ENCODE measurements at regions not wholly inside any gene's neighbourhood (a gene's known extent, or its start where the extent isn't known, plus 50 kb on each side); places are given as distances from the start of the nearest gene placed in this dataset.

DNA sequence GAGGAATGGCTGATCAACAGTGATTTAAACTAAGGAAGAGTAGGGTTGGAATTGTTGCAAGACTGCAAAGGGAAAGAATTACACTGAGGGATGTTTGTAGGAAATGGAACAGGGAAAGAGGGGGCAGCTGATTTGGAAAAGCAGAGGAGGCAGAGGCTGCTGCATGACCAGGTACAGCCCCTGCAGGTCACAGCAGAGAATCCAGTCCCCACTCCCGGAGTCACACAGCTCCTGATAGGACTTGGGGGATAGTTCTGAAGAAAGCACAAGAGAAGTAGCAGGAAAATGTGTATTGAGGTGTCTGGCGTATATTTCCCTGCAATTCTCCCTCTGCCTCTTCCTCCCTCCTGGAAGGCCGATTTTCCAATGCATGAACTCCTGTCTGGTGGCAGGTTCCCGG, 92.5 kb upstream of the PDE10A start (continued):
- TF ChIP-seq, protein P1, sequence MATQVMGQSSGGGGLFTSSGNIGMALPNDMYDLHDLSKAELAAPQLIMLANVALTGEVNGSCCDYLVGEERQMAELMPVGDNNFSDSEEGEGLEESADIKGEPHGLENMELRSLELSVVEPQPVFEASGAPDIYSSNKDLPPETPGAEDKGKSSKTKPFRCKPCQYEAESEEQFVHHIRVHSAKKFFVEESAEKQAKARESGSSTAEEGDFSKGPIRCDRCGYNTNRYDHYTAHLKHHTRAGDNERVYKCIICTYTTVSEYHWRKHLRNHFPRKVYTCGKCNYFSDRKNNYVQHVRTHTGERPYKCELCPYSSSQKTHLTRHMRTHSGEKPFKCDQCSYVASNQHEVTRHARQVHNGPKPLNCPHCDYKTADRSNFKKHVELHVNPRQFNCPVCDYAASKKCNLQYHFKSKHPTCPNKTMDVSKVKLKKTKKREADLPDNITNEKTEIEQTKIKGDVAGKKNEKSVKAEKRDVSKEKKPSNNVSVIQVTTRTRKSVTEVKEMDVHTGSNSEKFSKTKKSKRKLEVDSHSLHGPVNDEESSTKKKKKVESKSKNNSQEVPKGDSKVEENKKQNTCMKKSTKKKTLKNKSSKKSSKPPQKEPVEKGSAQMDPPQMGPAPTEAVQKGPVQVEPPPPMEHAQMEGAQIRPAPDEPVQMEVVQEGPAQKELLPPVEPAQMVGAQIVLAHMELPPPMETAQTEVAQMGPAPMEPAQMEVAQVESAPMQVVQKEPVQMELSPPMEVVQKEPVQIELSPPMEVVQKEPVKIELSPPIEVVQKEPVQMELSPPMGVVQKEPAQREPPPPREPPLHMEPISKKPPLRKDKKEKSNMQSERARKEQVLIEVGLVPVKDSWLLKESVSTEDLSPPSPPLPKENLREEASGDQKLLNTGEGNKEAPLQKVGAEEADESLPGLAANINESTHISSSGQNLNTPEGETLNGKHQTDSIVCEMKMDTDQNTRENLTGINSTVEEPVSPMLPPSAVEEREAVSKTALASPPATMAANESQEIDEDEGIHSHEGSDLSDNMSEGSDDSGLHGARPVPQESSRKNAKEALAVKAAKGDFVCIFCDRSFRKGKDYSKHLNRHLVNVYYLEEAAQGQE (IDR thresholded peaks at IDR 0.05), result no peak
- no peak for TF ChIP-seq FOXA1 (IDR thresholded peaks at IDR 0.05)
- TF ChIP-seq GABPA (IDR thresholded peaks at IDR 0.05 in 1 of 2, conservative IDR thresholded peaks at IDR 0.05 in 1 of 2), result no peak
- TF ChIP-seq RXRA (IDR thresholded peaks at IDR 0.05), result no peak

DNA sequence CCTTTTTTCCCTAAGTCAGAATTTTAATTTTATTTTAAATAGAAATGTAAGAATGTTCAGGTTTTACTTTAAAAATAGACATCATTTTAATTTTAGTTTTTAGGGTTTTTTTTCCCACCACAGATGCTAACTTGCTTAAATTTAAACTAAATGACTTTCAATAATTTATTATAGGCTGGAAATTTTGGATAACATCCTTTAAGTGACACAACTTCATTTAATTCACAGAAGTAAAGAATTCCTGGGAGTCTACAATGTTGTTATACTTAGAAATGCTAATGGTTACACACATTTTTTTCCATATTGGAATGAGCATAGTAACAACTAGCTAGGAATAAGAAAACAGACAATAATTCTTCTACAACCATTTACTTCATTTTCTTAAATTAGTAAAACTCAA, 90.5 kb upstream of the PDE10A start:
- H3K9ac ChIP-seq (ENCODE audit: low read depth in 1 of 2, low read length in 2 of 2), result no peak overlapping the region
- no peak for DNase-seq (ENCODE audit: low spot score)
- no peaks in the 10 kb centered on the region for H3K9me3 ChIP-seq (ENCODE audit: control insufficient read depth in 4 of 4, low read length in 3 of 4)
- no peak overlapping the region for H3K27ac ChIP-seq (ENCODE audit: low read depth in 1 of 2, low read length in 2 of 2)
- H3K4me3 ChIP-seq (ENCODE audit: low read depth in 1 of 3, low read length in 3 of 3), result no peak overlapping the region
- TF ChIP-seq RAD21 (IDR thresholded peaks at IDR 0.05), result no peak
- H3K27me3 ChIP-seq (ENCODE audit: control insufficient read depth in 4 of 4, insufficient read depth in 4 of 4, low read length in 3 of 4), result no peaks in the 10 kb centered on the region
- H3K36me3 ChIP-seq (ENCODE audit: control insufficient read depth in 4 of 4, insufficient read depth in 3 of 4, low read depth in 1 of 4, low read length in 3 of 4), result no peaks in the 10 kb centered on the region
- no peaks in the 10 kb centered on the region for H3K4me1 ChIP-seq (ENCODE audit: control insufficient read depth in 4 of 4, insufficient read depth in 4 of 4, low read length in 3 of 4)

DNA sequence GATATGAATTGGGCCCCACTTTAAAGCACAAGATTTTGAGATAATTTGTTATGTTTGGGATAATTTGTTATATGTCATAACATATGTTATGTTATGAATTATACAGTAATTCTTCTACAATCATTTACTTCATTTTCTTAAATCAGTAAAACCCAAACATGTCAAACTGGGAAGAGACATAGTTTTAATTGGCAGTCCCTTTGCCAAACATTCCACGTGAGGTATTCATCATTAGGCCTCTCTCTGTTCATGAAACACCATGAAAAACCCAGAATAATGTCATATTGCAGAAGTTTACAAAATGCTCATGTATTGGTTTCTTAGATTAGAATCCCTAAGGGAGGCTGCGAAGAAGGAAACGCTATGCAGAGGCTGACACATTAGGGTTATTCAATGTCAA, 89.4 kb upstream of the PDE10A start:
- no peak for DNase-seq (ENCODE audit: low spot score)
- TF ChIP-seq HNF4A (conservative IDR thresholded peaks at IDR 0.05), result no peak
- TF ChIP-seq, protein P2, sequence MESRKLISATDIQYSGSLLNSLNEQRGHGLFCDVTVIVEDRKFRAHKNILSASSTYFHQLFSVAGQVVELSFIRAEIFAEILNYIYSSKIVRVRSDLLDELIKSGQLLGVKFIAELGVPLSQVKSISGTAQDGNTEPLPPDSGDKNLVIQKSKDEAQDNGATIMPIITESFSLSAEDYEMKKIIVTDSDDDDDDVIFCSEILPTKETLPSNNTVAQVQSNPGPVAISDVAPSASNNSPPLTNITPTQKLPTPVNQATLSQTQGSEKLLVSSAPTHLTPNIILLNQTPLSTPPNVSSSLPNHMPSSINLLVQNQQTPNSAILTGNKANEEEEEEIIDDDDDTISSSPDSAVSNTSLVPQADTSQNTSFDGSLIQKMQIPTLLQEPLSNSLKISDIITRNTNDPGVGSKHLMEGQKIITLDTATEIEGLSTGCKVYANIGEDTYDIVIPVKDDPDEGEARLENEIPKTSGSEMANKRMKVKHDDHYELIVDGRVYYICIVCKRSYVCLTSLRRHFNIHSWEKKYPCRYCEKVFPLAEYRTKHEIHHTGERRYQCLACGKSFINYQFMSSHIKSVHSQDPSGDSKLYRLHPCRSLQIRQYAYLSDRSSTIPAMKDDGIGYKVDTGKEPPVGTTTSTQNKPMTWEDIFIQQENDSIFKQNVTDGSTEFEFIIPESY (IDR thresholded peaks at IDR 0.05), result no peak
- no peak for TF ChIP-seq RXRA (IDR thresholded peaks at IDR 0.05)
- no peak for TF ChIP-seq YY1 (IDR thresholded peaks at IDR 0.05)
- TF ChIP-seq, protein P3, sequence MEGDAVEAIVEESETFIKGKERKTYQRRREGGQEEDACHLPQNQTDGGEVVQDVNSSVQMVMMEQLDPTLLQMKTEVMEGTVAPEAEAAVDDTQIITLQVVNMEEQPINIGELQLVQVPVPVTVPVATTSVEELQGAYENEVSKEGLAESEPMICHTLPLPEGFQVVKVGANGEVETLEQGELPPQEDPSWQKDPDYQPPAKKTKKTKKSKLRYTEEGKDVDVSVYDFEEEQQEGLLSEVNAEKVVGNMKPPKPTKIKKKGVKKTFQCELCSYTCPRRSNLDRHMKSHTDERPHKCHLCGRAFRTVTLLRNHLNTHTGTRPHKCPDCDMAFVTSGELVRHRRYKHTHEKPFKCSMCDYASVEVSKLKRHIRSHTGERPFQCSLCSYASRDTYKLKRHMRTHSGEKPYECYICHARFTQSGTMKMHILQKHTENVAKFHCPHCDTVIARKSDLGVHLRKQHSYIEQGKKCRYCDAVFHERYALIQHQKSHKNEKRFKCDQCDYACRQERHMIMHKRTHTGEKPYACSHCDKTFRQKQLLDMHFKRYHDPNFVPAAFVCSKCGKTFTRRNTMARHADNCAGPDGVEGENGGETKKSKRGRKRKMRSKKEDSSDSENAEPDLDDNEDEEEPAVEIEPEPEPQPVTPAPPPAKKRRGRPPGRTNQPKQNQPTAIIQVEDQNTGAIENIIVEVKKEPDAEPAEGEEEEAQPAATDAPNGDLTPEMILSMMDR (IDR thresholded peaks at IDR 0.05; ENCODE audit: low read depth, low read length, missing input control), result no peak
- TF ChIP-seq RAD21 (IDR thresholded peaks at IDR 0.05), result no peak
- no peak for TF ChIP-seq EGR1 (IDR thresholded peaks at IDR 0.05; ENCODE audit: low read depth in 2 of 2)
- TF ChIP-seq, protein P4, sequence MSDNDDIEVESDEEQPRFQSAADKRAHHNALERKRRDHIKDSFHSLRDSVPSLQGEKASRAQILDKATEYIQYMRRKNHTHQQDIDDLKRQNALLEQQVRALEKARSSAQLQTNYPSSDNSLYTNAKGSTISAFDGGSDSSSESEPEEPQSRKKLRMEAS (IDR thresholded peaks at IDR 0.05), result no peak
- TF ChIP-seq HNF4G (IDR thresholded peaks at IDR 0.05), result no peak
- TF ChIP-seq NR2F2 (IDR thresholded peaks at IDR 0.05), result no peak
- TF ChIP-seq SP1 (IDR thresholded peaks at IDR 0.05), result no peak
- TF ChIP-seq JUND (IDR thresholded peaks at IDR 0.05), result no peak
- no peak for TF ChIP-seq FOXA1 (IDR thresholded peaks at IDR 0.05)
- TF ChIP-seq FOXA2 (IDR thresholded peaks at IDR 0.05), result no peak
- TF ChIP-seq TAF1 (conservative IDR thresholded peaks at IDR 0.05), result no peak
- no peak for TF ChIP-seq GABPA (IDR thresholded peaks at IDR 0.05 in 1 of 2, conservative IDR thresholded peaks at IDR 0.05 in 1 of 2)
- no peaks in the 10 kb centered on the region for H3K9me3 ChIP-seq (ENCODE audit: control insufficient read depth in 4 of 4, low read length in 3 of 4)
- WGBS, result 97% methylated on average over 3 of the region's 3 CpGs
- no peak overlapping the region for H3K9ac ChIP-seq (ENCODE audit: low read depth in 1 of 2, low read length in 2 of 2)
- no peaks in the 10 kb centered on the region for H3K27me3 ChIP-seq (ENCODE audit: control insufficient read depth in 4 of 4, insufficient read depth in 4 of 4, low read length in 3 of 4)
- no peak overlapping the region for H3K4me3 ChIP-seq (ENCODE audit: low read depth in 1 of 3, low read length in 3 of 3)
- H3K36me3 ChIP-seq (ENCODE audit: control insufficient read depth in 4 of 4, insufficient read depth in 3 of 4, low read depth in 1 of 4, low read length in 3 of 4), result no peaks in the 10 kb centered on the region
- H3K27ac ChIP-seq (ENCODE audit: low read depth in 1 of 2, low read length in 2 of 2), result no peak overlapping the region
- H3K4me1 ChIP-seq (ENCODE audit: control insufficient read depth in 4 of 4, insufficient read depth in 4 of 4, low read length in 3 of 4), result no peaks in the 10 kb centered on the region
